ENCODE measurements at regions not wholly inside any gene's neighbourhood (a gene's known extent, or its start where the extent isn't known, plus 50 kb on each side); places are given as distances from the start of the nearest gene placed in this dataset.

GRCh38 chr17:5822281-5823060 is 238.2 kb upstream of the NLRP1 start:
- Histone ChIP-seq H3K36me3 (no peaks in the 10 kb centered on the region), H3K4me1 (no peaks in the 10 kb centered on the region), H3K9me3 (peaks cover 0 to 8% (median 5%) of the 10 kb centered on the region in 8 donors), H3K27me3 (replicated peaks in 1 of 7) (peaks cover 0 to 57% (median 5%) of the 10 kb centered on the region in 7 donors), H3K27ac (no peak overlapping the region), H3K4me3 (no peak overlapping the region)
- intact Hi-C loops (cut with DNase I; ENCODE audit: low total_unique reads) = no loop called here
- TF ChIP-seq POLR2A (IDR thresholded peaks at IDR 0.05) = no peak
- no peak for TF ChIP-seq POLR2AphosphoS5 (IDR thresholded peaks at IDR 0.05)
- no peak for TF ChIP-seq CTCF (IDR thresholded peaks at IDR 0.05 in 8 of 11, conservative IDR thresholded peaks at IDR 0.05 in 3 of 11)
- DNase-seq = no peak
- 53 to 72% (median 67%) methylated on average over 16 of the region's 16 CpGs for WGBS, 5 donors

DNA sequence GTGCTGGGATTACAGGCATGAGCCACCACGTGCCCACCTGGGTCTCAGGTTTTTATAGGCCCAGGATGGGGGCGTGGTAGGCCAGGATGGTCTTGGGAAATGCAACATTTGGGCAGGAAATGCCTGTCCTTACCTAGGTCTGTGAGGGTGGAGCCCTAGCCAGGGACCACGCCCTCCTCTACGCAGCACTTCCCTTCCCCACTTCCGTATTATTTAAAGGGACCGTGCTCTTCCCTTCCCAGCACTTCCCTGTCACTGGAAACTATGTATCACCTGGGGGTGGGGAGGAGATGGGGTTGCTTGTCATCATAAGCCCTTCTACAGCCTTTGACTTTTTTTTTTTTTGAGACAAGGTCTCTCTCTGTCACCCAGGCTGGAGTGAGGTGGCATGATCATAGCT is 238.9 kb upstream of the NLRP1 start:
- Histone ChIP-seq H3K9me3 (peaks cover 0 to 14% (median 8%) of the 10 kb centered on the region in 8 donors), H3K27me3 (replicated peaks in 1 of 7) (peaks cover 0 to 50% (median 5%) of the 10 kb centered on the region in 7 donors), H3K4me1 (no peaks in the 10 kb centered on the region), H3K36me3 (no peaks in the 10 kb centered on the region), H3K4me3 (no peak overlapping the region), H3K27ac (no peak overlapping the region)
- WGBS, 5 donors = 38 to 67% (median 56%) methylated on average over 6 of the region's 6 CpGs
- intact Hi-C loops (cut with DNase I; ENCODE audit: low total_unique reads) = no loop called here
- TF ChIP-seq CTCF (IDR thresholded peaks at IDR 0.05 in 8 of 11, conservative IDR thresholded peaks at IDR 0.05 in 3 of 11) (no peak), POLR2AphosphoS5 (IDR thresholded peaks at IDR 0.05) (no peak), POLR2A (IDR thresholded peaks at IDR 0.05) (no peak)
- DNase-seq = no peak

DNA sequence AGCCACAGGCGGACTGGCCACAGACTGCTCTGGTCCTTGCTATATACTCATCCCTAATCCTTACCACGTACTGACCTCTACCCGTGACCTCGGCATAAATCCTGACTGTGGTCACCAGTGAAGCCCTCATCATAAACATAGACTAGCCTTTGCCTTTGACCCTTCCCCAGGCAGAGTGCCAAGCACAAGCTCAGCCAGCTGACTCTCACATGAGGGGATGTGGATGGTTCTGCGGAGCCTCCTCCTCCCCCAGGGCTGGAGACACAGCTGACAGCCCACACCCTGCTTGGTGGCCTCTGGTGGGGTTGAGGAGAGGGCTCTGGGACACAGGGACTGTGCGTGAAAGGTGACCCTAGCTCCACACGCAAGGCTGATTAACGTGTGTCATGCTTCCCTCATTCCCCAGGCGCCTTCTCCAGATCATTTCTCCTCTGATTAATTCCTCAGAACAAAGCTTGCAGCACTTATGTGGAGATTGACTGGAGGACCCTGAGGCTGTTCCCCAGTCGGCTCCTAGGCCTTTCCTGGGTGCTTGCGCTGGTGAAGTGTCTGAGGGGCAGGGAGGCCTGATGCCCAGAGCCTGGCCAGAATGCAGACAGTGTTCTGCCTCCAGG is 241.5 kb upstream of the NLRP1 start:
- intact Hi-C loops (cut with DNase I; ENCODE audit: low total_unique reads) = no loop called here
- no peak for DNase-seq
- Histone ChIP-seq H3K36me3 (no peaks in the 10 kb centered on the region), H3K9me3 (peaks cover 0 to 14% (median 8%) of the 10 kb centered on the region in 8 donors), H3K27ac (no peak overlapping the region), H3K4me1 (no peaks in the 10 kb centered on the region), H3K27me3 (replicated peaks in 1 of 7) (peaks cover 0 to 46% (median 5%) of the 10 kb centered on the region in 7 donors), H3K4me3 (no peak overlapping the region)
- WGBS, 5 donors = 65 to 80% (median 77%) methylated on average over 9 to 11 of the region's 11 CpGs
- TF ChIP-seq CTCF (IDR thresholded peaks at IDR 0.05 in 8 of 11, conservative IDR thresholded peaks at IDR 0.05 in 3 of 11) (no peak), POLR2A (IDR thresholded peaks at IDR 0.05) (no peak), POLR2AphosphoS5 (IDR thresholded peaks at IDR 0.05) (no peak)

GRCh38 chr17:5826384-5826783 is 242.1 kb upstream of the NLRP1 start:
- no peak for TF ChIP-seq CTCF (IDR thresholded peaks at IDR 0.05 in 8 of 11, conservative IDR thresholded peaks at IDR 0.05 in 3 of 11)
- no peak for TF ChIP-seq POLR2AphosphoS5 (IDR thresholded peaks at IDR 0.05)
- no peak for TF ChIP-seq POLR2A (IDR thresholded peaks at IDR 0.05)
- Histone ChIP-seq H3K27ac (no peak overlapping the region), H3K36me3 (no peaks in the 10 kb centered on the region), H3K4me3 (no peak overlapping the region), H3K27me3 (replicated peaks in 1 of 7) (peaks cover 0 to 43% (median 5%) of the 10 kb centered on the region in 7 donors), H3K4me1 (no peaks in the 10 kb centered on the region), H3K9me3 (peaks cover 0 to 14% (median 8%) of the 10 kb centered on the region in 8 donors)
- 86 to 99% (median 95%) methylated on average over 2 of the region's 2 CpGs for WGBS, 5 donors
- intact Hi-C loops (cut with DNase I; ENCODE audit: low total_unique reads) = no loop called here
- DNase-seq = no peak

Data from spleen (tissue), 11 donors.